Stimulated activated CD4-positive, alpha-beta T cell treated with anti-CD3 and anti-CD28 coated beads, Interleukin-1b, Interleukin-23, amount 100 ng/mL, for 24 hours (primary cell): ENCODE measurements at regions not wholly inside any gene's neighbourhood (a gene's known extent, or its start where the extent isn't known, plus 50 kb on each side); places are given as distances from the start of the nearest gene placed in this dataset.

Experiments used
- DNase-seq, 4 experiments: peaks; one replicate each; pipeline ENCODE4 v3.0.0-alpha.2; 2020; ENCODE audit warnings: low read depth in 4 of 4, low spot score in 1 of 4

DNA sequence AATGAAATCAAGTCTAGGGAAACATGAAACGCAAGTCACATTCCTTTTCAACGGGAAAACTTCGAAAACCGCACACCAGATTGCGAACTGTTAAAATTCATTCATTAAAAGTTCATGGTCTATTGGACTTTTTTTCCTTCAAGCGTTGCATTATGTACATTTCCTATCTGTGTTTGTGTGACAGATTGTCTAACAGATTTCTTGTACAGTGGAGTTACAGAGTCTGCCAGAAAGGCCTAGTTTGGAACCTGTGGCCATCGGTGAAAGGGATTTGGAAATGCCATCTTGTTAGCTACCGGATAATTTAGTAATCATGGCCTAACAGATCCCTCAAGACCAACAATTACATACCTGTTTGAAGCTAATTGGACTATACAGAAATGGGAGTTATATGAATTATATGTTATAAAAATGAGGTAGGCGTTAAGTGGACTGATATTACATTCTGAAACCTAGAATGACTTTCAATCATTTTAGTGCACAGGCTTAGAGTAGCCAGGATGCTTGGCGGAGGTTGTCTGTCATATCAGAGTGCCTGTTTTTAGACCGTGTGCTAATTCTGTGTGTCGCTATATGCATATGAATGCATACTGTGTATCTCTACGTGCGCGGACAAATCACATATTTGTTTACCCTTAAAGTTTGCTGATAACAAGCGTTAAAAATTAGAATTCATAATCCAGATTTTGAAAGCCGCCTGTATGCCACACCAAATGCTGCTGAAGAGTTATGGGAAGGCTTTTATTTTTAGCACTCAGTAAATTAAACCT is 885.4 kb upstream of the RBFOX1 start:
- DNase-seq, result no peak

- no peak for DNase-seq
These were observed 886.3 kb upstream of the RBFOX1 start for GRCh38 chr16:6446370-6446769.

DNA sequence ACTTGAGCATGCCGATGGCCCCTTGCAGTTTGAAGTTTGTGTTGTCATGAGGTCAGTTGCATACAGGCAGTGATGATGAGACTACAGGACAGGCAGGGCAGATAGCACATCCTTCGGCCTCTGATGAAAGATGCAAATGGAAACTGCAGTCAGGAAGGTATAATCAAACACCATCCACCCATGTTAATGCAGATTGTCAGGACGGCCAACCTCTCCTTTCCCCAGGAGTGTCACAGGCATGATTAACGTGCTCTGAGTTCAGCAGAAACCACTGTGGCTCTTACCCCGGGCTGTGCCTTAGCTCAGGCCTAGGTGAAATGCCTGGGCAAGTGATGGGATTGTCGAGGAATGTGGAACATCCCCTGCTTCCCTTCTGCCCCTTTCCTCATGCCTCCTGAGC is 893.5 kb upstream of the RBFOX1 start:
- no peak for DNase-seq

DNA sequence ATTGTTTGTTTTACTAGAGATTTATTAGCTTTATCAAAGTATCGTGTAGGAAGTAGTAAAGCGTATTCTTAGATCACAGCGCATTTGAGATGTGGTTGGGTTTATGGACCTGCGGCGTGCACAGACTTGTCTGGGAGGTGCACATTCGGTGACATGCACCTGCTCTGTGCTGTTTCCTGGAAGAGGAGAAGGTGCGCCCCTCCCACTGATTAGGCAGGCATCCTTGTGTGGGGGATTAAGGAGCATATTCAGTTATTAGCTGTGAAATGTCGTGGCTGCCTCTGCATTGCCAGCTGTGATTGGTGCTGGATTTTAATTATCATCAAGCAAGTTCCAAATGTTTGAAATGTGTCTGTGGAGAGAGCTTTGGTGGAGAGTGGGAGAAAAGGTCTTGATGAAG is 903.8 kb upstream of the RBFOX1 start:
- no peak for DNase-seq

DNA sequence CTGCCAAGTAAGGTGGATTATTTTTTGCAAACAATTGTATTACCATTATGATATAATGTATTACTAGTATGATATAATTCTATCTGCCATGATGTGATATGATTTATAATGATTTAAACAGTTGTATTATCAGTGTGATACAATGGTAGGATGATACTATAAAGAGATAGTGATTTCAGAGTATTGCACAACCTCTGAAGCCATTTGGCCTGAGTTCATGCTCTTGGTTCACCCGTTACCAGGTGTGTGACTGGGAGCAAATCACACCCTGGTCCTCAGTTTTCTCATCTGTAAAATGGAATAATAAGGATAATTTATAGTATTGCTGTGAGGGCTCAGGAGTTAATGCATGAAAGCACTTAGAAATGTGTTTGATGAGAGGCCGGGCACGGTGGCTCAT is 905.0 kb upstream of the RBFOX1 start:
- no peak for DNase-seq

- DNase-seq, result no peak
These were observed 925.0 kb upstream of the RBFOX1 start for GRCh38 chr16:6407596-6407995.

- DNase-seq, result no peak
These were observed 926.6 kb upstream of the RBFOX1 start for GRCh38 chr16:6406028-6406427.

- no peak for DNase-seq
These were observed 949.7 kb upstream of the RBFOX1 start for GRCh38 chr16:6382924-6383459.

- no peak for DNase-seq
These were observed 950.7 kb upstream of the RBFOX1 start for GRCh38 chr16:6381896-6382295.

DNA sequence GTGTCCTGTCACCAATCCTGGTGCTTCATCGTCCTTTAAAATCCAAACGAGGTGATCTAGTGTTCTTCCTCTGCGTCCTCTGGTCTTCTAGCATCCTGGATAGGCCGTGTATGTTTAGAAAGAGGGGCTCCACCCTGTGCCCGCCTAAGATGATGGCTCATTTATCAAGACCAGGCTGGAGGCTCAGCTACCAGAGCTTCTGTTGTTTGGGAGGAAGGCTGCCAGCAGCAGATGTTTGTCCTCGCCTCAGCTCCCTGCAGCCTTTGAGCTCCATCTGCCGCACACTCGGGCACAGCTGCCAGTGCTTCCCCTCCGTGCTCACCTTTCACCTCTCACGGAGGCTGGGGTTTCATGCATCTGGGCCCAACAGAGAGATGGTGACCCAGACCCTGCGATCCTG is 954.7 kb upstream of the RBFOX1 start:
- no peak for DNase-seq

- DNase-seq, result no peak
These were observed 957.1 kb upstream of the RBFOX1 start for GRCh38 chr16:6375465-6376075.

DNA sequence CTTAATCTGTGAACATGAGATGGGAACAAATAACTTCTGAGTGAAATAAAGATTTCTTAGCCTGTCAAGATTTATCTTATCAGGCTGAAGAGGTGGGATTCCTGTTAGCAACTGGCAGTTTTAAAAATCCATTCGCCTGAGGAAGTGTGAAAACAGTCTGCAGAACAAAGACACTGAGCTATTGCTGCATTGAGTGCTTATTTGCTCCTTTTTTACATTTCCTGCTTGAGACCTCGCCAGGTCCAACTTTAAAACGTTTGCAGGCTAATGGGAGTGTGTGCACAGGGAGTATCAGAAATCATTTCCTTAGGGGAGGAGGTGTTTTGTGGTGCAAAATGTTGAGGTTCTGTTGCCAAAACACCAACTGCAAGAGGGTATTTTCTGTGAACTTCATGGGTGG is 957.8 kb upstream of the RBFOX1 start:
- no peak for DNase-seq

DNA sequence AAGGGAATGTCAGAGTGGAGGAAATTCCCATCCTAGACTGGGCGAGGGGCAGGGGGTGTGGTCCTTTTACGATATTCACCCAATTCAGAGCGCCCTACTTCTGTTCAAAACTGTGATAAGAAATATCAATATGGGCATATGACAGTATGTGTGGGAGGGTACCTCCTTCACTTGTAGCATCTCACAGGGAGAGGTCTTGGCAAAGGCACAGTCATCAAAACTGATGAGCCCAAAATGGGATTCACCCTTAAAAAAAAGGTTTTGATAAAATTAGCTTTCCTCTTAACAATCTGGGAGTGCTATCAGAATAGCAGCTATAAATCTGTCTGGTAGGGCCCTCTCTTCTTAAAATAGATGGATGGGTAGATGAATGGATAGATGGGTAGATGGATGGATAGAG is 967.8 kb upstream of the RBFOX1 start:
- no peak for DNase-seq

DNA sequence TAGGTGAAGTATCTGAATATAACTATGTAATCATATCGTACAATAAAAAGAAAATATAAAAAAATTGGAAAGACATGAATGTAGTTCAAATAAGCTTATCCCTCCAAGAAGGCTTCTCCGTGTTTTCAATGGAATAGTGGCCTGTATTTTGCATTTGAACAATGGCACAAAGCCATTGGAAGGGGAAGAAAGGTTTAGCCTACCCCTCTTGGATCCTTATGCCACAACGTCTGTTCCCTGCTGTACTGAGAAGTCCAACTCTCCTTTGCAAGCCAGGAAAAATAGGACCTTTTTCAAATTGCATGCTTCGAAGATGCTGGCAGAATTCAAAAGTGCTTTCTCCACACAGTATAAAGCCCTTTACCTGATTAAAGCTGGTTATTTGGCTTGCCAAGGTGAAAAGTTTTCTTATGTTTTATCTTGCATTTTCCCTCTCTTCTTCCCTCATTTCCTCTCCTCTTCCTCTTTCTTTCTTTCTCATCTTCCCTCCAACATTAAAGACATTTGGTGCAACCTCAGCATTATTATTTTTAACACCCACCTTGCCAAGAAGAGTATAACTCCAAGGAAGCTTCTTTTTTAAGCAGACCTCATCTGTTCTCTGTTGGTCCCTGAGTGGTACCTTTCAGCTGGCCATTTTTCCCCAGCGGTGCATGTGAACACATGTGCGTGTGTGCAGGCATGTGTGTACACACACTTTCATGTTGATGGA is 968.6 kb upstream of the RBFOX1 start:
- DNase-seq, result no peak

DNA sequence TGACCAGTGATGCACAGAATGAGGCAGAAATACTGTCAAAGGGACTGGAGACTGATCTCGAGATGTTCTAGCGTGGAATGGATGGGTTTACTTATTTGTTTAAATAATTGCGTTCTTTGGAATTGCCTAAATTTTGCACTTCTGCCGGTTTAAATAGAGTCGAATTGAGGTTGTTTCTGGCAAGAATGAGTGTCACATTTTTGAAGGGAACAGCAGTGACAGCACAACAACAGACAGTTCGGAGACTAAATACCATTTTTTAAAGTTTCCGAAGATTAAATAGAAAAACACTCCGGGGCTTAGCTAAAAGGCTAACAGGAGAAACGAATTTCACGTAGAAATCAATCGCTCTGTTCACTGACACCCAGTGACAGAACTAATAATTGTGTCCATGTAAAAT is 969.2 kb upstream of the RBFOX1 start:
- no peak for DNase-seq

DNA sequence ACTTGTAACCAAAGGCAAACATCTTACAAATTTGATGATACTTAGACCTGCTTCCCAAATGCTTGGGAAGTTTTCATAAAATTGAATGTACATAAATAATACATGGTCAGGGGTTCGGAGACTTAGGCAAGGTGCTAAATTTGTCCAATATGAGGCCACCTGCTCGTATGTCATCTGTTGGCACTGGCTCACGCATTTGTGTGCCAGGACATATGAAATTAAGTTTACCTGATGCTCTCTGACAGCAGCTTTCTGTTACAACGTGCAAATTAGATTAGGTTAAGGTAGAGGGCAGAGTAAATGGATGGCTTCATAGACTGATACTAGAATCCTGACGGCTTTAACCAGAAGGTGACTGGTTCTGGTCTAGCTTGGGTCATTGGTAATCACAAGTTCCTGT is 970.3 kb upstream of the RBFOX1 start:
- DNase-seq, result no peak

GRCh38 chr16:6360641-6361040 is 972.0 kb upstream of the RBFOX1 start:
- DNase-seq, result no peak

DNA sequence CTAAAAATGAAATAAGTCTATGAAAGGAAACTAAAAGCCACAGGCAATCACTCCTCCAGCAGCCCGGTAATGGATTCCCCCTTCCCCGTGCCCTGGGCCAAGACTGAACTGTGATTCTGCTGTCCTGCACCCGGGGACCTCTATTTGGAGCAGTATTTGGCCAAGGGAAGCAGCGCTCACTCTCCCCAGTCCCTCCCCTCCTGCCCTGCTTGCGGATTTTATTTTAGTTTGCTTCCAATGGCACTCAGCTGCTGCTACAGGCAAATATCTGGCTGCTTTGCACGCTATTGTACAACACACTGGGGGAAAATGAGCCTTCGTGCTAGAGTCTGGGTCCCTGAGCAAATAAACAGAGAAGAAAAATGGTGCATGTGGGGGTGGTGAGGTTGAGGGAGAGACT is 975.7 kb upstream of the RBFOX1 start:
- no peak for DNase-seq

DNA sequence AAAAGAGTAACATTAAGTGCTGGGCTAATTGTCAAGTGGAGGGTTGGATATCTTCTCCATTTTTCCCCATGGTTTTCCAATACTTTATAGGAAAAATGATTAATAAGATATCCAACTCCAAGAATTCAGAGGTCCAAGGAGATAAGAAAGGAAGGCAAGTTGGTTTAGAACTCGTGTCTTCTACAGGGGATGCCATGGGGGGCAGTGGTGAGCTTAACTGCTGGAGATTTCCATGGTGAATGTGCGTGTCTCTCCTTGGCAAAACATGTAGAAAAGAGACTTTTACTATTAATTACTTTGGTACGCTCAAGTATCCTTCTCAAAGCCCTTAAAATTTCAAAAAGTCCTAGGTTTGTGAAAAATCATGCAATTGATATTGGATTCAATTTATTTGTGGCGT is 982.9 kb upstream of the RBFOX1 start:
- DNase-seq, result no peak

DNA sequence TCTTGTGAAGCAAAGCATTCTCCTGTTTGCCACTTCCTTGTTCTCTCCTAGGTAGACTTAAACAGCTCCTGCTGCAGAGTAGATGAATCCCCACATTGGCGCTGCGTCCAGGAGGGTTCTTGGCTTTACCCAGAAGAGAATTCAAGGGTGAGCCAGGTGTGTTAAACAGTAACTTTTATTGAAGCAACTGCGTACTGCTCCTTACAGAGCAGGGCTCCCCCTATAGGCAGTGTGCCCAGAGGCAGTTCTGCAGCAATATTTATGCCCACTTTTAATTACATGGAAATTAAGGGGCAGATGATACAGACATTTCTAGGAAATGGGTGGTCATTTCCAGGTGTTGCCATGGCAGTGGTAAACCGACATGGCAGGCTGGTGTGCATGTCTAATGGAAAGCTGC is 987.6 kb upstream of the RBFOX1 start:
- DNase-seq, result no peak

DNA sequence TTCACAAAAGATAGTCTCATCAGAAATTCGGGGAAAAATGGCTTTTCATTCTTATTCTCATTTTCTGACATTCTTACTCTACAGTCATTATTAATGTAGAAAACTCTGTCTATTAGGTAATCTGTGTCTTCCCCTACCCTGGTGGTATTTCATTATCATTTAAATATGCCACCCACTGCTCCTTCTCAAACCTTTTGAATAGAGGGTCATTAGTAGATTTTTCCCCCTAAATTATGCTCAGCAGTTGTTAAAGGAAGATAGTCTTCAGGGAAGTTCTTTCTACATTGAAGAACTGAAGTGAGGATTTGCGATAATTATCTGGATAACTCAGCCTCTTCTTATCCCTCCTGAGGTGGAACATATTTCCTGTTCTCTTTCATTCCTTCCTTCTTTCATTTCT is 989.5 kb upstream of the RBFOX1 start:
- no peak for DNase-seq

DNA sequence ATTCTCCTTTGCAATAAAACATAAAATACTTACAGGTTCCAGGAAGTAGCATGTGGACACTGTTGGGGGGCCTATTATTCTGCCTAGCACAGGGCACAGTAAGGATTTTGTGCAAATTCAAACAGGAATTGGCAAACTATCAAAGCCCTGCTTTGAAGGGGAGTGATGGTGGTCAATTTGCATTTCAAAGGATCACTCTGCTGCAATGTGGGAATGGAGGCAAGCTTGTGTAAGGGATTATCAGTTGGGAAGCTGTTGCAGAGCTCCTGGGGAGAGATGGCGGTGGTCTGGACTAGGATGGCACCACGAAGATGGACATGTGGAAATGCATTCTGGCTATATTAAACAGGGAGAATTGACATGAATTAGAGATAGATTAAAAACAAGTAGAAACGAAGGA is 990.7 kb upstream of the RBFOX1 start:
- DNase-seq, result no peak
